HG02970 (cell line): ENCODE measurements at regions not wholly inside any gene's neighbourhood (a gene's known extent, or its start where the extent isn't known, plus 50 kb on each side); places are given as distances from the start of the nearest gene placed in this dataset.
"Not testable (repeated sequence)": the region's sequence is repeated elsewhere in the genome, so short reads cannot be mapped to it uniquely, and the experiment has no call there.

ENCODE experiments used
- ATAC-seq: cut with Tn5 transposase; IDR thresholded peaks from one replicate; pipeline ENCODE4 v1.9.1; 2021; ENCODE audit warnings: mild to moderate bottlenecking, moderate library complexity, moderate number of reproducible peaks; ENCODE audit not compliant: unreplicated experiment, low FRiP score

DNA sequence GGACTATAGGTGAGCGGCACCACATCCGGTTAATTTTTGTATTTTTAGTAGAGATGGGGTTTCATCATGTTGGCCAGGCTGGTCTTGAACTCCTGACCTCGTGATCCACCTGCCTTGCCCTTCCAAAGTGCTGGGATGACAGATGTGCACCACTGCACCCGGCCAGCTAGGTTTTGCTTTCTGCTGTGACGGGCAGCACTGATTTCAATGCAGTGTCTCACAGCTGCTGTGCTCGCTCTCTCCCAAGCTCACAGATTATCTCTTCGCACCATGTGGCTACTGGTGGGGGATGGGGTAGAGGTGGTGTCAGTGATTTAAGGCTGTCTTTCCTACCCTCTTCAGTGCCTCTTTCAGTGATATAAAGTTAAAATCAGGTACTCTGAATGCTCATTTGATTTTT lies 909.1 kb downstream of the TRHDE start:
- ATAC-seq = no peak

DNA sequence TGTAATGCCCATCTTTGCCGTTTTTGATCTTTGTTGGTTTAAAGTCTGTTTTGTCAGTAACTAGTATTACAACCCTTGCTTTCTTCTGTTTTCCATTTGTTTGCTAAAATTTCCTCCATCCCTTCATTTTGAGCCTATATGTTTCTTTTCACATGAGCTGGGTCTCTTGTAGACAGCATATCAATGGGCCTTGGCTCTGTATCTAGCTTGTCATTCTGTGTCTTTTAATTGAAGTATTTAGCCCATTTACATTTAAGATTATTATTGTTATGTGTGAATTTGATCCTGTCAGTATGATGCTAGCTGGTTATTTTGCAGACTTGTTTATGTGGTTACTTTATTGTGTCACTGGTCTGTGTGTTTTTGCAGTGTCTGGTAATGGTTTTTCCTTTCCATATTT lies 913.2 kb downstream of the TRHDE start:
- ATAC-seq = no peak

DNA sequence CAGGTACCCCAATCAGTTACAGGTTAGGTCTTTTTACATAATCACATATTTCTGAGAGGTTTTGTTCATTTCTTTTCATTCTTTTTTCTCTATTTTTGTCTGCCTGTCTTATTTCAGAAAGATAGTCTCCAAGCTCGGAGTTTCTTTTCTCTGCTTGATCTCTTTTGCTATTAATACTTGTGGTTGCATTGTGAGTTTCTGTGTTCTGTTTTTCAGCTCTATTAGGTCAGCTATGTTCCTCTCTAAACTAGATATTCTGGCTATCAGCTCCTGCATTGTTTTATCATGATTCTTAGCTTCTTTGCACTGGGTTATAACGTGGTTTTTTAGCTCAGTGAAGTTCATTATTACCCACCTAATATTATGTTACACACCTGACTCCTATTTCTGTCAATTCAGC lies 914.1 kb downstream of the TRHDE start:
- no peak for ATAC-seq

DNA sequence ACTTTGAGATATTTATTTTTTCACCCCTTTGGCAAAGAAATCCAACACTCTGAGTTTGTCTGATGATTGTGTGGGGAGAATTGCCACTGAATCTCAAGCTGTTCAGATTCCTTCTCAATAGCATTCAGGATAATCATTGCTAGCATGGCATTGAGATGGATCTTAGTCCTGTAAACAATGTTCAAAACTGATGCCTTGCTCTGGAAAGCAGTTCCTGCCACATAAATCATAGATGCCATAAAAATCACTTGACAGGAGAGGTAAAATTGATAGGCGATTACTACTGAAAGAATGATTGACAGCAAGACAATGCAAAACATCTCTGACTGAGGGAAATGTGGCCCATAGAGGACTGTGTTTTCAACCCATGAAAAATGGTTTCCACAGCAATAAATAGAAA lies 915.6 kb downstream of the TRHDE start:
- no peak for ATAC-seq

DNA sequence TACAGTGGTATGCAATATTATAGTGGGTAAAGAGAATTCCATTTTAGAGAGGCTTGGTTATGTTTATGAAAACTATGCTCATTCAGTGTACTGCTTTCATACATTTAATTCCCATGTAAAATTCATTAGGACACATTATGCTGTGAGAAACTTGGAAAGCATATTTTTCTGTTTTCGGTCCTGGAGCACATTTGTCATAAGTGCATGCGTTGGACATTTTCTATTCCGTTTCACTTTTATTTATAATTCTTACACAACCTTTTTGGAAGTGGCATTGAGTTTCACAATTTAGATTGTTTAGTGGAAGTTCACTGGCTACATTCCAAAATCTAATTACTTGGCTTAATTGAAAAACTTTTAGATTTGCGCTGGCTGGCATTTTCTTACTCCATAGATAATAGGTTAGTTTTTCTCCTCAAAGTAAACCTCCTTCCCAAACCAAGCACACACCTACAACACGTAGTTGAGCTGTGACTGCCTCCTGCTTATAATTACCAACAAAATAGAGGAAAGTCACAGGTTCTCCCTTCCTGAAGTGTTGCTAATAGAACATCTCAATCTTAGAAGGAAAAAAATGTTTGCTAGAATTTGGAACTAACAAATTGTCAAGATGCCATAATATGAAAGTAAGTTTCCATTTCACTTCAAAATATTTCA lies 938.5 kb downstream of the TRHDE start:
- ATAC-seq = no peak

DNA sequence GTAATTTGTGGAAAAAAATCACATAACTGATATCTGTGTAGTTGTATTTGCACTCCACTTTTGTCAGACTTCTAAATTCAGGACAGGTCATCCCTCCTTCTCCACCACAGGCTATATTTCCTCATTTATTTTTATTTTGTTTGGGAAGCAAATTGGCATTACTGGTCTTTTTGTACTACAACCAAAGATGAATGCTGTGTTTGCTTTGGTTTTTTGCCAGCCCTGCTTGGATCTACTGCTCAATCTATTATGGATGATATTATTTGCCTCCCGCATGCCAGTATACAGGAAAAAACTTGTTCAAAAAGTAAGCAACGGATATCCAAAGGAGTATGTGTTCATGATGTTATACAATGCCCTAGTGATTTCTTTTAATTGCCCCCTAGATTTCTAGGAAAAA lies 948.8 kb downstream of the TRHDE start:
- ATAC-seq = no peak

DNA sequence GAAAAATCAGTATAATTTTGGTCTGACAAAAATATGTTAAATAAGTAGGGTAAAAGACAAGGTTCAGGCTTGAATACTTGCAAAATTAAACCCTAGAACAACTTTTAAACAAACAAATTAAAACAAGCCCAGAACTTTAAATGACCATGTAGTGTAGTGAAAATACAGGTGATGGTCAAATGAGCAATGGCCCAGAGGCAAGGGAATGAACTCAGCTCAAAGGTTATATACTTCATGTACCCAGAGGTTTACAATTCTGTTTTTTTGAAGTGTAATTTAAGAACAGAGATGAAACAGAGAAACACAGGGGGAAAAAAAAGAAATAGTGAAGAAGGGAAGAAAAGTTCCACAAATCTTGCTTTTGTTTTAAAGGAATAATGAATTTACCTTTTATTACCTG lies 949.2 kb downstream of the TRHDE start:
- ATAC-seq = no peak

DNA sequence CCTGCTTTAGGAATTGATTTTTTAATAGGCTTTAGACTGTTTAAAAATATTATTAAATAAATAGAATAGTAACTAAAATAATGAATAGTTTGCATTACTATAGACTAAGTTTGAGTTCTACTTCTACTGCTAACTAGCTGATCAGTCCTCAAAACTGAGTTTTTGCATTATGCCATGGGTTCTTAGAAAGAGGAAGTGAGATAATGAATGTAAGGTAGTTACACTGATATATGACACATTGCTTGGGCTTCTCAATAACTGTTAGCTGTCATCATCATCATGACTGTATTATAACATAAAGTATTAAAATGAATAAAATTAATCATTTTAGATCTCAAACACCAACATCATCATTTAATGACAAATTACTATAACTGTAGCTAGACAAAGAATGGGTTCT lies 949.7 kb downstream of the TRHDE start:
- no peak for ATAC-seq

DNA sequence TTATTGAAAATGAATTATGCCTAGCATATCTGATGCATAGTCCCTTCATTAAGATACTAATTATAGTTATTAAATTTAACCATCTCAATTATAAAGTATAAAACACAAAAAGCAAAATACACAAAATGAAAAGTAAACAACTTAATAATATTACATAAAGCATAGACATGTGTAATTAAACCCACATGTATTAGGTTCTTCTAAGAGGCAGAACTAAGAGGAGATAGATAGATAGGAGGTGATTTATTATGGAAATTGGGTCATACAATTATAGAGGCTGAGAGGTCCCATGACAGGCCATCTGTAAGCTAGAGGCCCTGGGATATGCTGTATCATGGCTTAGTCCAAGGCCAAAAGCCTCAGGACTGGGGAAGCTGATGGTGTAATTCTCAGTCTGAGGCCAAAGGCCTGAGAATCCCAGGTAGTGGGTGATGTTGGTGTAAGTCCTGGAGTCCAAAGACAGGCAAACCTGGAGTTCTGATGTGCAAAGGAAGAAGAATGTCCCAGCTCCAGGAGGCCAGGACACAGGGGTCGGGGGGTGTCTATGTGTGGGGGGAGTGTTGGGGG lies 953.3 kb downstream of the TRHDE start:
- ATAC-seq = no peak

DNA sequence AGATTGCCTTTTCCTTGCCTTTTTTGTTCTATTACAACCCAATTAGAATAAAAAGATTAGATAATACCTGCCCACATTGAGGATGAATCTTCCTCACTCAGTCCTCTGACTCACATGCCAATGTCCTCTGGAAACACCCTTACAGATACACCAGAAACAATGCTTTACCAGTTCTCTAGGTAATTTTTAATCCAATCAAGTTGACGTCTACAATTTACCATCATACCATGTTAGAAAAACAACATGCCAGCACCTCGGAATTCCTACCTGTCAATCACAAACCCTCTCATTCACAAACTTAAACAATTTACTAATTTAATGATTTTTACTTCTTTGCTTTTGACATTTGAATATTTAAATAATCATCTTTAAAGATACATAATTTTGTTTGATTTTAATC lies 953.8 kb downstream of the TRHDE start:
- ATAC-seq = no peak

DNA sequence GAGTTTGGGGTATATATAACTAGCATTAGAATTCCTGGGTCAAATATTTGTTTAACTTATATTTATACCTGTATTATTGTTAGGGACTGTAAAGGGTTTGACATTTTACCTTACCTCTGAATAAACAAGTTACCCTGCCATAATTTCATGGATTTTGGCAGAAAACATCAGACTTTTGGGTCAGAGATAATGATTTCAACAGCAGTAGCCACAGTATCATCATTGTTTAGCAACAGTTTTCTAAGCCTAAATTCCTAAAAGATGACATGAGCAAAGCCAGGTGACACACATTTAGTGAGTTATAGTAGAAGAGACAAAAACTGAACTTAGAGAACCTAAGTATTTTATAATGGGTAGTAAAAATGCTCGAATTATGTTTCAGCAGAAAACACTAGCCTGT lies 954.4 kb downstream of the TRHDE start:
- ATAC-seq = no peak

DNA sequence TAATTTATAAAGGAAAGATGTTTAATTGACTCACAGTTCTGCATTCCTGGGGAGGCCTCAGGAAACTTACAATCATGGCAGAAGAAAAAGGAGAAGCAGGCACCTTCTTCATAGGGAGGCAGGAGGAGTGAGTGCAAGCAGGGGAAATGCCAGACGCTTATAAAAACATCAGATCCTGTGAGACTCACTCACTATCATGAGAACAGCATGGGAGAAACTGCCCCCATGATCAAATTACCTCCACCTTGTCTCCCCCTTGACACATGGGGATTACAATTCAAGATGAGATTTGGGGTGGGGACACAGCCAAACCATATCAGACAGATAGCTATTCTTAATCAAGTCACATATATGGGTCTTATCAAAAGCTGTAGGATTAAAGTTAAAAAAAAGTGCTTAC lies 956.7 kb downstream of the TRHDE start:
- ATAC-seq = not testable (repeated sequence)

DNA sequence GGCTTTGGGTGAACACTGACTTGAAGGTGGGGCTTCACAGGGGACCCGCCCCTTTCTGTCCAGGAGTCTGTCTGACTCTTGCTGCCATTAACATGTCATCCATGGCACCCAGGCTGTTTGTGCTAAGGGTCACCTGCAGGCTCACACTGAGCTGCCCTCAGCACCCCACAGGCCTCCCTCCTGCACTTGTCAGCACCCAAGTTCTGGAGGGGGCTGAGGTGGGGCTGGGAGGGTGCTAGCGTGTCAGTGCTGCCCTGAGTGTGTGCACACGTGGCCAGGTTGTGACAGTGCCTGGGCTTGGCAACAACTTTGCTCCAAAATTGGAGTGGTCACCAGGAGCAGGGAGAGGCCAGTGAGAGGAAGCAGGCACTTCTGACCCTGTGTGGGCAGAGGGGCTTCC lies 963.2 kb downstream of the TRHDE start:
- ATAC-seq = no peak

DNA sequence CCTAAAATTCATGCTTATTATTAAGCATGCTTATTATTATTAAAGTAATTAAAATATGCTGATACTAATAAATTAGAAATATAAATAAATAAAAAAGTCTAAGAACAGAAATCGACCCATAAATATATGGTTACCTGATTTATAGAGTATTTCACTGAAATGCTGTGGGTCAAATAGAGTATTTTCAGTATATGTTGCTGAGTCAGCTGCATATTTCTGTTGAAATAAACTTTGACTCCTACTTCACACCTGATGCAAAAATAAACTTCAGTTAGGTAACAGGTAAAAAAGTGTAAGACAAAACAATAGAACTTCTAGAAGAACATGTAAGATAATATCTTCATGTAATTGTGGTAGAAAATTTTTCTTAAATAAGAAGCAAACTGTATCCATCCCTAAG lies 967.9 kb downstream of the TRHDE start:
- ATAC-seq = no peak

DNA sequence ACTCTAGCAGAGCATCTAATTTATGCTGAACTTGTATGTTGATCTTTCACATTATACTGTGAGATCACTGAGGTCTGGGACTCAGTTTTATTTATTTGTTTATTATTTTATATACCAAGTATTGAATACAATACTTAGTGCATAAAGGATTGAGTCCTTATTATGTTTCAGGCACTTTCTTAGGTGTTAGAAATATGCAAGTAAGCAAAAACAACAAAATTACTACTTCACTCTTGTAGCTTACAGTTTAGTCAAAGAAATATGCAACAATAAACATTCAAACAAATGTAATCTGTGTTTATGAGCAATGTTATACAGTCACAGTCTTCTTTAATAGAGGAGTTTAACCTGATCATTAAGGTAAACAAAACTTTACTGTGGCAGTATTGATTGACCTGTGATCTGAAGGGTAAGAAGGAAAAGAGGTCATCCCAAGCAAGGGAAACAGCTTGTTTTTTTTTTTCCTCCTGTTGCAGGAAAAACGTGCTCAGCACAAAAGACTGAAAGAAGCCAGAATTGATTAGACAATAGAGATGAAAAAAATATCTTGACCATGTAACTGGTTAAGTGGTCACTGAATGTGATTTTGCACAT lies 990.7 kb downstream of the TRHDE start:
- no peak for ATAC-seq

DNA sequence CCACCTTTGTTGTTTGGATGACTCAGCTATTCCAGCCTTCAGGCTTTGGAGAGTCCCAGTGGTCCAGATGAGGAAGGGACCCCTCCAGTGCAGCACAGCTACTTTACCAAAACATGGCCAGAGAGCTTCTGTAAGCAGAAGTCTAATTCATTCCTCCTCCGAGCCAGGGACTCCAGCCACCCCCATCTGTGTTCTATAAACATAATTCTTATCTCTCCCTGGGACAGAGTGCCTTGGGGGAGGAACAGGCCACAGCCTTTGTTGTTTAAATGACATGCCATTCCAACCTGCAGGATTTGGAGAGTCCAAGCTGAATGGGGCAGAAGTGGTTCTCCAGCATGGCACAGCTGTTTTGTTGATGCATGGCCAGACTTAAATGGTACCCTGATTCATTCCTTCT lies 994.0 kb downstream of the TRHDE start:
- no peak for ATAC-seq

DNA sequence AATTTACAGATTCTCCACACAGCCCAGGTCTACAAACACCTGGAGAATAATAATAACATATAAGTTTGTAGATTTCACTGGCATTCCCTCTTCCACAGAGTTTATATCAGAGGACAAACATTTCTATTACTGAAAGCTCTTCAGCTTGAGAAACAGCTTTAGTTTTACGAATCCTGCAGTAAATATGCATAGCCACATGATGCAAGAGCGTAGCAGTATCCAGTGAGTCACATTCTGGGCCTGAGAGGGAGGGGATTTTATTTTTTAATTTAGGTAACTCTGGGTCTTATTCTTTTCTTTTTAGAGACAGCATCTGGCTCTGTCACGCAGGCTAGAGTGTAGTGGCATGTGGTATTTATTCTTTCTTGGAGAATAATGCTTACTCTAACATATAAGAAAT lies 1002.8 kb downstream of the TRHDE start:
- ATAC-seq = no peak

DNA sequence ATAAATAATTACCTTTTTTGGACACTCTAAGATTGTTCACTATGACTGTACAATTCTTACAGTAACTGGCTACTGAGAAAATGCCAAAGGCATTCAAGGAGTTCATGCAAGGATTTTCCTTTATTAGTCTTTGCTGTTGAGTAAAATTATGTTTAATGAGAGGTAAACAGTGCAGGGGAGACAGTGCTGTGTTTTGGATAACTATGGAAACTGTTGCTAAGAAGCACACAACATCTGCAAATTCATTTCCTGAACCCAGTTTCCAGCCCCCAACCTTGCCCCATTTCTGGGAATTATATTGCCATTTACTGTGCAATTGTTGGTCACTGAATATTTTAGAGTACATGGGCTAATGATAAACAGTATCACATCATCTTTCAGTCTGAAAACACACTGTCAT lies 1005.8 kb downstream of the TRHDE start:
- no peak for ATAC-seq

DNA sequence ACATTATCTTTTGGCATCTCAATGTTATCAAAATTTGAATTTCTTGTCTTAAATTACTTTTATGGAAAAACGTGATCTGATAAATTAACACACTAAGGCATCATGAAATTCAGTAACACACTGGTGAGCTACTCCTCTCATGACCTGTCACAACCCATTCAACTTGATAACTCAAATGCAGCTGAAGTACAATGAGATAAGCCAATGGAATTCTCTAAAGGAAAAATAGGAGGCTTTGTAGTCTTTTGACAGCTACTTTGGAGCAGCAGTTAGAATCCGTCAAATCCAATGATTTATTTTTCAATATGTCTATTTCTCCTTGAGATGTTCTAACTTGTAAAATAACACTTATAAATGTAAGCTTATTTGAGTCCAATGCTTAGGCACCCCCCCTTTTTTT lies 1029.4 kb downstream of the TRHDE start:
- no peak for ATAC-seq

DNA sequence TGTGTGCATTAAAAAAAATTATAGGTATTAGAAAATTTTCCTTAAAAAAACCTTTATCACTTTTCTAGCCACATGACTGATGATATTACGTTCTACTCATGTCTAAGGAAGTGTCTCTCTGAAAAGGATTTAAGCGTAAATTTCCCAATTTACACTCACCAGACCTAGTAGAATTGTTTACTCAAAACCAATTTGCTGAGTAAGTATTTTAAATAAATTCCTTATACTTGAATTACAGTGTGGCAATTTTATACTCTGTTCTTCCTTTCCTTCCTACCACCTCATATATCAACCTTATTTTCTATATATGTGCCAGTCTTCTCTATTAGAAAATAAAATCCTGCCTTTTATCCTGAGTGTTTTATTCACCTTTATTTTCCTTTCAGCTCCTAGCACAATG lies 1035.1 kb downstream of the TRHDE start:
- no peak for ATAC-seq

DNA sequence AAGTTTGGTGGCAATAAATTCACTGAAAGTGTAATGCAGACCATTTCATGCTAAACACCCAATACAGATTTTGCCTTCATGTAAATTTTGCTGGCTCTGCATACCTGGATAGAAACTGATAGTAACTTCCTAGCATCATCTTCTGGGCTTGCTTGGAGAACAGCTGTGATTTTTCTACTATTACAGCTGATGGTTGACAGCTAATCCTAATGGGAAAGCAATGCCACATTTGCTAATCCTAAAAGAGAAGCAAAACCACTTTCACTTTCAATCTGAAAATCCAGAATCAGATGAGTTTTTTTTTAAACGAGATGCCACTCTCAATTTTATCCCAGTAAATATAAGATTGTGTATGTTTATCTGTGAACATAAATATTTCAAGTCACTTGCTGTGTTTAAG lies 1035.9 kb downstream of the TRHDE start:
- ATAC-seq = no peak

DNA sequence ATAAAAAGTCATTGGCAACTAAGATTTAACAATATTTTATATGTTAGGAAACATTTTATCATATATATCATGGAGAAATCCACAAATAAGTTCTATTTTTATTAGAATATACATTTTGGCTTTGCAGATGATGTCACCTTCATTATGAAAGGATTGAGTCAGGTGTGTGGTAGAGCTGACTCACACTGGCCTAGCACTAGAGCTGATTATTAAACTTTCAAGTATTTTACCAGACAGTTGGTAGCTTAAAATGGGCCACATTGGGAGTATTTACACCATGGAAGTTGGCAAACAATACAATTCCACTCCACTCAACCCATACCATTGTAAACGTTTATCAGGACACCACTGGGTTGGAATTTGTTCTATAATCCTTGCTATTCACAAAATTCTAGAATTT lies 1036.6 kb downstream of the TRHDE start:
- no peak for ATAC-seq
